H9 (cell line): ENCODE measurements at regions not wholly inside any gene's neighbourhood (a gene's known extent, or its start where the extent isn't known, plus 50 kb on each side); places are given as distances from the start of the nearest gene placed in this dataset.

Experiments used
- DNase-seq: peaks from one replicate; pipeline ENCODE4 v3.0.0-alpha.2; 2017
- H2AFZ ChIP-seq: one replicate; pipeline ENCODE4 v1.6.1; 2013; ENCODE audit warnings: mild to moderate bottlenecking, low read length, control low read depth, moderate library complexity
- H2AK5ac ChIP-seq: 2 replicates; pipeline ENCODE4 v1.6.1; 2013; ENCODE audit warnings: low read length, control low read depth, mixed read lengths; ENCODE audit not compliant: insufficient read length
- H2BK120ac ChIP-seq: one replicate; pipeline ENCODE4 v1.6.1; 2013; ENCODE audit warnings: low read depth, mild to moderate bottlenecking, low read length, control low read depth, inconsistent platforms; ENCODE audit not compliant: poor library complexity, severe bottlenecking
- H2BK12ac ChIP-seq: 2 replicates; pipeline ENCODE4 v1.6.1; 2013; ENCODE audit warnings: low read length, control low read depth, mixed read lengths, low read depth; ENCODE audit not compliant: insufficient read length
- H2BK15ac ChIP-seq: 2 replicates; pipeline ENCODE4 v1.6.1; 2013; ENCODE audit warnings: low read depth, low read length, control low read depth
- H2BK20ac ChIP-seq: one replicate; pipeline ENCODE4 v1.6.1; 2013; ENCODE audit warnings: low read depth, mild to moderate bottlenecking, low read length, control low read depth, inconsistent platforms; ENCODE audit not compliant: poor library complexity, severe bottlenecking
- H2BK5ac ChIP-seq: 2 replicates; pipeline ENCODE4 v1.6.1; 2013; ENCODE audit warnings: low read length, control low read depth, mixed read lengths; ENCODE audit not compliant: insufficient read length
- H3K14ac ChIP-seq: 2 replicates; pipeline ENCODE4 v1.6.1; 2013; ENCODE audit warnings: low read length, control low read depth; ENCODE audit not compliant: insufficient read depth
- H3K18ac ChIP-seq: 2 replicates; pipeline ENCODE4 v1.6.1; 2013; ENCODE audit warnings: low read depth, mild to moderate bottlenecking, mixed read lengths, low read length, control low read depth; ENCODE audit not compliant: insufficient read length
- H3K23ac ChIP-seq: 2 replicates; pipeline ENCODE4 v1.6.1; 2013; ENCODE audit warnings: low read length, control low read depth, mixed read lengths, low read depth; ENCODE audit not compliant: insufficient read length
- H3K23me2 ChIP-seq: 2 replicates; pipeline ENCODE4 v1.6.1; 2013; ENCODE audit warnings: low read depth, mild to moderate bottlenecking, mixed read lengths, low read length, control low read depth; ENCODE audit not compliant: insufficient read length, poor library complexity, severe bottlenecking
- H3K27ac ChIP-seq: 2 replicates; pipeline ENCODE4 v1.5.1; 2013; ENCODE audit warnings: low read length, control low read depth, mixed read lengths, low read depth; ENCODE audit not compliant: insufficient read length
- H3K27me3 ChIP-seq: 2 replicates; pipeline ENCODE4 v1.6.1; 2013; ENCODE audit warnings: low read length, control low read depth, inconsistent platforms; ENCODE audit not compliant: insufficient read depth
- H3K4ac ChIP-seq: 2 replicates; pipeline ENCODE4 v1.6.1; 2013; ENCODE audit warnings: low read depth, mild to moderate bottlenecking, control low read depth, inconsistent platforms, low read length, moderate library complexity
- H3K4me1 ChIP-seq: 2 replicates; pipeline ENCODE4 v1.6.1; 2013; ENCODE audit warnings: low read length, control low read depth, inconsistent platforms; ENCODE audit not compliant: insufficient read depth
- H3K4me2 ChIP-seq: 2 replicates; pipeline ENCODE4 v1.6.1; 2013; ENCODE audit warnings: low read length, control low read depth, mixed read lengths; ENCODE audit not compliant: insufficient read length, insufficient read depth
- H3K56ac ChIP-seq: 2 replicates; pipeline ENCODE4 v1.6.1; 2013; ENCODE audit warnings: low read depth, mild to moderate bottlenecking, mixed read lengths, low read length, control low read depth; ENCODE audit not compliant: insufficient read length
- H3K79me1 ChIP-seq: 2 replicates; pipeline ENCODE4 v1.6.1; 2013; ENCODE audit warnings: low read depth, mild to moderate bottlenecking, moderate library complexity, low read length, control low read depth, inconsistent platforms; ENCODE audit not compliant: insufficient read depth, poor library complexity, severe bottlenecking
- H3K79me2 ChIP-seq: 2 replicates; pipeline ENCODE4 v1.6.1; 2013; ENCODE audit warnings: low read length, control low read depth, inconsistent platforms; ENCODE audit not compliant: insufficient read depth
- H3K9ac ChIP-seq: 2 replicates; pipeline ENCODE4 v1.6.1; 2013; ENCODE audit warnings: low read length, control low read depth, mixed read lengths; ENCODE audit not compliant: insufficient read length; ENCODE audit errors: extremely low read depth
- H3K9me3 ChIP-seq: one replicate; pipeline ENCODE4 v1.6.1; 2013; ENCODE audit warnings: low read depth, low read length, inconsistent platforms; ENCODE audit not compliant: control insufficient read depth
- H3T11ph ChIP-seq: one replicate; pipeline ENCODE4 v1.6.1; 2013; ENCODE audit warnings: mild to moderate bottlenecking, low read length, control low read depth, inconsistent platforms
- H4K20me1 ChIP-seq: one replicate; pipeline ENCODE4 v1.6.1; 2013; ENCODE audit not compliant: control insufficient read depth, insufficient read length, insufficient read depth
- H4K5ac ChIP-seq: 2 replicates; pipeline ENCODE4 v1.6.1; 2013; ENCODE audit warnings: low read depth, mild to moderate bottlenecking, mixed read lengths, low read length, control low read depth; ENCODE audit not compliant: insufficient read length
- H4K8ac ChIP-seq: replicated peaks from 2 replicates; pipeline ENCODE4 v1.6.1; 2013; ENCODE audit warnings: low read length, control low read depth, mixed read lengths, low read depth; ENCODE audit not compliant: insufficient read length
- H4K91ac ChIP-seq: 2 replicates; pipeline ENCODE4 v1.6.1; 2013; ENCODE audit warnings: low read depth, mild to moderate bottlenecking, moderate library complexity, mixed read lengths, low read length, control low read depth; ENCODE audit not compliant: insufficient read length
- H3K27ac Mint-ChIP-seq, 3 experiments: 2 replicates in 2 of 3; 3 replicates in 1 of 3; pipeline ENCODE4 v1.8.0; 2020 to 2021; ENCODE audit warnings: mixed read lengths in 3 of 3, mild to moderate bottlenecking in 1 of 3, moderate library complexity in 1 of 3
- H3K27me3 Mint-ChIP-seq: 2 replicates; pipeline ENCODE4 v1.8.0; 2021; ENCODE audit warnings: low read depth, mild to moderate bottlenecking, moderate library complexity, mixed read lengths
- H3K36me3 Mint-ChIP-seq, 3 experiments: 2 replicates in 2 of 3; 3 replicates in 1 of 3; pipeline ENCODE4 v1.8.0; 2020 to 2021; ENCODE audit warnings: low read depth in 3 of 3, mixed read lengths in 3 of 3; ENCODE audit not compliant: insufficient read depth in 1 of 3
- H3K4me1 Mint-ChIP-seq, 2 experiments: 2 replicates each; pipeline ENCODE4 v1.8.0; 2020; ENCODE audit warnings: mixed read lengths in 2 of 2
- H3K4me3 Mint-ChIP-seq, 2 experiments: 2 replicates in 1 of 2; 3 replicates in 1 of 2; pipeline ENCODE4 v1.8.0; 2020 to 2021; ENCODE audit warnings: mild to moderate bottlenecking in 2 of 2, mixed read lengths in 2 of 2, moderate library complexity in 1 of 2
- H3K9me3 Mint-ChIP-seq, 2 experiments: 2 replicates in 1 of 2; 3 replicates in 1 of 2; pipeline ENCODE4 v1.8.0; 2020; ENCODE audit warnings: mild to moderate bottlenecking in 2 of 2, mixed read lengths in 2 of 2, moderate library complexity in 1 of 2
- WGBS: extraction: QIAGEN DNeasy Blood & Tissue Kit; methylation state at CpG from one replicate; pipeline ENCODE4 v1.1.7; 2013; ENCODE audit warnings: missing lambda C conversion rate, low lambda C conversion rate, mixed read lengths; ENCODE audit not compliant: insufficient read length; ENCODE audit errors: extremely low coverage; 5-methylcytosine and 5-hydroxymethylcytosine counted together
- TF ChIP-seq, protein P1 (sequence below): fragments of 200-600 bp; sonication (generic); conservative IDR thresholded peaks from 3 replicates; pipeline ENCODE4 v1.8.0; 2021; ENCODE audit warnings: antibody characterized with exemption, mild to moderate bottlenecking

DNA sequence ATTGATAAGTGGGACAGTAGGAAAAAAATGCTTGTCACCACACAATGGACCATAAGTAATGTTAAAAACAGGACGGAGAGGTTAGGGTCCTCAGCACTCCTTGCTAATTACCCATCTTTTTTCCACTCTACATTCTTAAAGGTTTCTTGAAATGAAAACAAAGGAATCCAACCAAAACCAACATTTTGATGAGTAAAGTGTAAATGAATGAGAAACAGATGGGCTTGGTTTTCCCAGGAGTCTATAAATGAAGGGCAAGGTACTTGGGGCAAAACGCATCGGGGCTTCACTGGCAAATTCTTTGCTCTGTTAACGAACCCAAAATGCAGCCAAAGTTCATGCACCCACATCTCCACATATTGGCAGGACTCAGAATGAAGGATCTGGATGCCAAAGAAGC, 129.2 kb upstream of the BMP4 start:
- H3K79me2 ChIP-seq: no peaks in the 10 kb centered on the region
- H3K9me3 ChIP-seq: no peaks in the 10 kb centered on the region
- no peak overlapping the region for H3K4me2 ChIP-seq
- H2BK12ac ChIP-seq: no peak overlapping the region
- no peaks in the 10 kb centered on the region for H4K20me1 ChIP-seq
- H2AK5ac ChIP-seq: no peak overlapping the region
- no peak overlapping the region for H2BK5ac ChIP-seq
- no peak overlapping the region for H3K23ac ChIP-seq
- no peak overlapping the region for H4K8ac ChIP-seq
- H3K27ac ChIP-seq: no peak overlapping the region
- H4K91ac ChIP-seq: no peak overlapping the region
- H3K27me3 ChIP-seq: no peaks in the 10 kb centered on the region
- H3K27me3 Mint-ChIP-seq: no peaks in the 10 kb centered on the region
- H3K18ac ChIP-seq: no peak overlapping the region
- DNase-seq: no peak
- H3K4me1 ChIP-seq: 0 out of 2 replicates have a peak, but pooled peaks cover 3% of the 10 kb centered on the region
- no peak overlapping the region for H3K4me3 Mint-ChIP-seq
- TF ChIP-seq, protein P1, sequence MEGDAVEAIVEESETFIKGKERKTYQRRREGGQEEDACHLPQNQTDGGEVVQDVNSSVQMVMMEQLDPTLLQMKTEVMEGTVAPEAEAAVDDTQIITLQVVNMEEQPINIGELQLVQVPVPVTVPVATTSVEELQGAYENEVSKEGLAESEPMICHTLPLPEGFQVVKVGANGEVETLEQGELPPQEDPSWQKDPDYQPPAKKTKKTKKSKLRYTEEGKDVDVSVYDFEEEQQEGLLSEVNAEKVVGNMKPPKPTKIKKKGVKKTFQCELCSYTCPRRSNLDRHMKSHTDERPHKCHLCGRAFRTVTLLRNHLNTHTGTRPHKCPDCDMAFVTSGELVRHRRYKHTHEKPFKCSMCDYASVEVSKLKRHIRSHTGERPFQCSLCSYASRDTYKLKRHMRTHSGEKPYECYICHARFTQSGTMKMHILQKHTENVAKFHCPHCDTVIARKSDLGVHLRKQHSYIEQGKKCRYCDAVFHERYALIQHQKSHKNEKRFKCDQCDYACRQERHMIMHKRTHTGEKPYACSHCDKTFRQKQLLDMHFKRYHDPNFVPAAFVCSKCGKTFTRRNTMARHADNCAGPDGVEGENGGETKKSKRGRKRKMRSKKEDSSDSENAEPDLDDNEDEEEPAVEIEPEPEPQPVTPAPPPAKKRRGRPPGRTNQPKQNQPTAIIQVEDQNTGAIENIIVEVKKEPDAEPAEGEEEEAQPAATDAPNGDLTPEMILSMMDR: no peak
- H2BK20ac ChIP-seq: no peak overlapping the region
- no peaks in the 10 kb centered on the region for H3K36me3 Mint-ChIP-seq
- H3K79me1 ChIP-seq: no peaks in the 10 kb centered on the region
- no peak overlapping the region for H2AFZ ChIP-seq
- H3K9ac ChIP-seq: no peak overlapping the region
- H3K23me2 ChIP-seq: no peaks in the 10 kb centered on the region
- WGBS: no CpG with 5 or more reads among the region's 4 CpGs
- no peak overlapping the region for H3K56ac ChIP-seq
- no peak overlapping the region for H2BK15ac ChIP-seq
- no peak overlapping the region for H2BK120ac ChIP-seq
- no peak overlapping the region for H3K14ac ChIP-seq
- H3K27ac Mint-ChIP-seq: no peak overlapping the region
- H3K9me3 Mint-ChIP-seq: no peaks in the 10 kb centered on the region; a peak in 1 of 5 replicates
- H3K4ac ChIP-seq: no peak overlapping the region
- H4K5ac ChIP-seq: no peak overlapping the region
- peaks cover 11 to 14% of the 10 kb centered on the region in 2 experiments for H3K4me1 Mint-ChIP-seq
- no peak overlapping the region for H3T11ph ChIP-seq
